HepG2 (cell line): ENCODE measurements at regions not wholly inside any gene's neighbourhood (a gene's known extent, or its start where the extent isn't known, plus 50 kb on each side); places are given as distances from the start of the nearest gene placed in this dataset.

Experiments
- BRD4 ChIP-seq: sonication (generic); formaldehyde crosslinking; IDR thresholded peaks from 2 replicates; pipeline ENCODE4 v1.4.0; 2020; ENCODE audit warnings: missing genetic modification reagents
- CBFB ChIP-seq: sonication (generic); formaldehyde crosslinking; IDR thresholded peaks from 2 replicates; pipeline ENCODE4 v1.4.0; 2020; ENCODE audit warnings: missing genetic modification reagents
- JUND ChIP-seq: sonication (generic); formaldehyde crosslinking; IDR thresholded peaks from 2 replicates; pipeline ENCODE4 v1.8.0; 2022; ENCODE audit warnings: mild to moderate bottlenecking, missing genetic modification reagents
- NFIC ChIP-seq: IDR thresholded peaks from 2 replicates; pipeline ENCODE4 v1.6.1; 2012; ENCODE audit warnings: mild to moderate bottlenecking, low read length, inconsistent platforms
- POLR2AphosphoS5 ChIP-seq: IDR thresholded peaks from 2 replicates; pipeline ENCODE4 v1.6.1; 2012; ENCODE audit warnings: low read depth, low read length
- SOX13 ChIP-seq, 3 experiments: fragments of 450-650 bp in 1 of 3; sonication (generic) in 1 of 3; formaldehyde crosslinking in 1 of 3; IDR thresholded peaks in 2 of 3; conservative IDR thresholded peaks in 1 of 3; 2 replicates each; pipeline versions ENCODE4 v1.5.0 to v1.6.1; 2016 to 2020; ENCODE audit warnings: antibody characterized with exemption in 1 of 3, mild to moderate bottlenecking in 1 of 3, missing compliant biosample characterization in 1 of 3, missing genetic modification reagents in 1 of 3, moderate library complexity in 1 of 3
- SRF ChIP-seq: IDR thresholded peaks from 2 replicates; pipeline ENCODE4 v1.6.1; 2011; ENCODE audit warnings: mild to moderate bottlenecking, low read depth, low read length, moderate library complexity
- TF ChIP-seq, protein P1 (sequence below): sonication (generic); formaldehyde crosslinking; IDR thresholded peaks from 2 replicates; pipeline ENCODE4 v1.5.0; 2020; ENCODE audit warnings: mild to moderate bottlenecking, missing genetic modification reagents, moderate library complexity
- TF ChIP-seq, protein P2 (sequence below): sonication (generic); formaldehyde crosslinking; IDR thresholded peaks from 2 replicates; pipeline ENCODE4 v1.4.0; 2020; ENCODE audit warnings: low read depth, mild to moderate bottlenecking, missing genetic modification reagents
- TF ChIP-seq, protein P3 (sequence below): sonication (generic); formaldehyde crosslinking; IDR thresholded peaks from 2 replicates; pipeline ENCODE4 v1.8.0; 2022; ENCODE audit warnings: mild to moderate bottlenecking, missing genetic modification reagents, moderate library complexity

DNA sequence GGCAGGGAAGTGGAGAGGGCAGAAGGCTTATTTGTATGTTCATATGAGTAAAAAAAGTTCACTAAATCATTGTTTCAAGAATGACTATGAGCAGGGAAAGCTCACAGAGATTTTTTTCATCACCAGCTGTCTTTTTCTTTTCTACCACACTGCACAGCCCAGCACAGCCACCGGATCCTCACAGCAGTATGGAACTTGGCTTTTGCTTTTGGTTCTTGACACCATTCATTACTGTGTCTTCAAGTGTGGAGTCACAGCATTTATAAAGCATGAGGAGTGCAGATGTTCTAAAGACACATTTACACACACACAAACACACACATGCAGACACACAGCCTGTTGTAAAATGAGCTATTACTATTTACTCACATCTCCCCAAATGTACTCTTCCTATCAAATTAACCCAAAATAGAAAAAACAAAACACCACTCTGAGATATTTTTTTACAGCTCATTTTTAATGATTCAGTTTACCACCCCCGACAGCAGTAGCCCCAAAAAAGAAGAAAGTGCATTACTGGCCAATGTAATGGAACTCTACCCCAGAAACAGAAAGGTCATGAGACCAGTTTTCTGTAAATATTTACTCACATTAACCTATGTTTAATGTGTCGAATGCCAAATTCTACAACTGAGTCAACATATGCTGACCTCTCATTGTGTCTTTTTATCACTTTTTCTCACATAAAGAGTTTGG lies 60.5 kb downstream of the BTG1 start:
- TF ChIP-seq SOX13 (IDR thresholded peaks at IDR 0.05) (no peak), SOX13 (CRISPR knock-in tag; conservative IDR thresholded peaks at IDR 0.05 in 1 of 2, IDR thresholded peaks at IDR 0.05 in 1 of 2) (peak in 1 of 2 experiments; percentile 17; a peak in 1 of 4 replicates), SRF (no peak), BRD4 (CRISPR knock-in tag) (no peak), POLR2AphosphoS5 (no peak), NFIC (no peak; the same call in 1 of the 2 replicates), CBFB (CRISPR knock-in tag) (no peak), JUND (no peak)
- TF ChIP-seq, protein P1, sequence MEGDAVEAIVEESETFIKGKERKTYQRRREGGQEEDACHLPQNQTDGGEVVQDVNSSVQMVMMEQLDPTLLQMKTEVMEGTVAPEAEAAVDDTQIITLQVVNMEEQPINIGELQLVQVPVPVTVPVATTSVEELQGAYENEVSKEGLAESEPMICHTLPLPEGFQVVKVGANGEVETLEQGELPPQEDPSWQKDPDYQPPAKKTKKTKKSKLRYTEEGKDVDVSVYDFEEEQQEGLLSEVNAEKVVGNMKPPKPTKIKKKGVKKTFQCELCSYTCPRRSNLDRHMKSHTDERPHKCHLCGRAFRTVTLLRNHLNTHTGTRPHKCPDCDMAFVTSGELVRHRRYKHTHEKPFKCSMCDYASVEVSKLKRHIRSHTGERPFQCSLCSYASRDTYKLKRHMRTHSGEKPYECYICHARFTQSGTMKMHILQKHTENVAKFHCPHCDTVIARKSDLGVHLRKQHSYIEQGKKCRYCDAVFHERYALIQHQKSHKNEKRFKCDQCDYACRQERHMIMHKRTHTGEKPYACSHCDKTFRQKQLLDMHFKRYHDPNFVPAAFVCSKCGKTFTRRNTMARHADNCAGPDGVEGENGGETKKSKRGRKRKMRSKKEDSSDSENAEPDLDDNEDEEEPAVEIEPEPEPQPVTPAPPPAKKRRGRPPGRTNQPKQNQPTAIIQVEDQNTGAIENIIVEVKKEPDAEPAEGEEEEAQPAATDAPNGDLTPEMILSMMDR (CRISPR knock-in tag): no peak
- TF ChIP-seq, protein P2, sequence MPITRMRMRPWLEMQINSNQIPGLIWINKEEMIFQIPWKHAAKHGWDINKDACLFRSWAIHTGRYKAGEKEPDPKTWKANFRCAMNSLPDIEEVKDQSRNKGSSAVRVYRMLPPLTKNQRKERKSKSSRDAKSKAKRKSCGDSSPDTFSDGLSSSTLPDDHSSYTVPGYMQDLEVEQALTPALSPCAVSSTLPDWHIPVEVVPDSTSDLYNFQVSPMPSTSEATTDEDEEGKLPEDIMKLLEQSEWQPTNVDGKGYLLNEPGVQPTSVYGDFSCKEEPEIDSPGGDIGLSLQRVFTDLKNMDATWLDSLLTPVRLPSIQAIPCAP (CRISPR knock-in tag): no peak
- TF ChIP-seq, protein P3, sequence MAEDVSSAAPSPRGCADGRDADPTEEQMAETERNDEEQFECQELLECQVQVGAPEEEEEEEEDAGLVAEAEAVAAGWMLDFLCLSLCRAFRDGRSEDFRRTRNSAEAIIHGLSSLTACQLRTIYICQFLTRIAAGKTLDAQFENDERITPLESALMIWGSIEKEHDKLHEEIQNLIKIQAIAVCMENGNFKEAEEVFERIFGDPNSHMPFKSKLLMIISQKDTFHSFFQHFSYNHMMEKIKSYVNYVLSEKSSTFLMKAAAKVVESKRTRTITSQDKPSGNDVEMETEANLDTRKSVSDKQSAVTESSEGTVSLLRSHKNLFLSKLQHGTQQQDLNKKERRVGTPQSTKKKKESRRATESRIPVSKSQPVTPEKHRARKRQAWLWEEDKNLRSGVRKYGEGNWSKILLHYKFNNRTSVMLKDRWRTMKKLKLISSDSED (CRISPR knock-in tag): no peak
